ENCODE measurements at regions not wholly inside any gene's neighbourhood (a gene's known extent, or its start where the extent isn't known, plus 50 kb on each side); places are given as distances from the start of the nearest gene placed in this dataset.
A peak's percentile ranks its signal among the peaks of the same experiment; 100 is the strongest.
"Not testable (repeated sequence)": the region's sequence is repeated elsewhere in the genome, so short reads cannot be mapped to it uniquely, and the experiment has no call there.

DNA sequence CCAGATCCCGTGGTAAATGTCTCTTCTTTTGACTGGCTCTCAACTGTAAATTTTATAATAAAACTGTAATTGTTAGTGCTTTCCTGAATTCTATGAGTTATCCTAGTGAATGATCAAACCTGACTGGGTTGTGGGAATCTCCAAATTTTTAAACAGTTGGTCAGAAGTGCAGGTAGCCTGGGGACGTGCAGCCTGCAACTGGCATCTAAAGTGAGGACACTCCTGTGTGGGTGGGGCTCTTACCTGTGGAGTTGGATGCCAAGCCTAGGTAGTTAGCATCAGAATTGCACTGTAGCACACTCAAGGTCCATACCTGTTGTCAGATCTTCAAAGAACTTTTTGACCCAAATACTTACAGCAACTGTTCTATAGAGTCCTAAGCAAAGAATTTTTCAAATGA lies 207.1 kb upstream of the NBEA start:
- DNase-seq, result no peak

DNA sequence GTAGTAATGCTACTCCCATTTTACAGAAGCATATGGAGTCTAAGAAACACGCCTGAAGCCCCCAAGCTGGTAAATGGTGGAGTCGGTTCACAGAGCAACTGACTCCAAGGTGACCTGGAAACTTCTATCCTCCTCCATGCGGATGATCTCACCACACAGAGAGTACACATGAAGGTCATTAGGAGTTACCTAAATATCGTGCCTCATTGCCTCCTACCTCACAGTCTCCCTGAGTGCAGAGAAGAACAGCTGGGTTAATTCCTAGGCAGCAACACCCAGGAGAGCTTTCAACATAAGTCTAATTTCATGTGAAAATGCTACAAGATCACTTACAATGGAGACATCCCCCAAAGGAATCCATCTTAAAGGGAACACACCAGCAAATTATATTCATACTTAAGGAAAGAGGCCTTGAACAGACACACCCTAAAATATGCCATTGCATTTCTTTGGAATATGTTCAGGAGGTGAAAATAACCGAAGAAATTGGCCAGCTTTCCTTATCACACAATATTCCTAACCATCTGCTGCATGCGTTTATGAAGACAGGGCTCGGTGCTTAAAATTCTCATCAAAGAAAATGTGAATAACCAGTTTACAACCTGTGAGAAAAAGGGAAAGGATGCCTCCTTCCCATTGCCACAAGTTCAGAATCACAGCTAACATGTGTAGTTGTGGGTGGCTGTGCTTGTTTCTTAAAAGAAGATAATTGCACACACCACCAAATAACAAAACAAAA lies 203.6 kb upstream of the NBEA start:
- DNase-seq, result no peak

DNA sequence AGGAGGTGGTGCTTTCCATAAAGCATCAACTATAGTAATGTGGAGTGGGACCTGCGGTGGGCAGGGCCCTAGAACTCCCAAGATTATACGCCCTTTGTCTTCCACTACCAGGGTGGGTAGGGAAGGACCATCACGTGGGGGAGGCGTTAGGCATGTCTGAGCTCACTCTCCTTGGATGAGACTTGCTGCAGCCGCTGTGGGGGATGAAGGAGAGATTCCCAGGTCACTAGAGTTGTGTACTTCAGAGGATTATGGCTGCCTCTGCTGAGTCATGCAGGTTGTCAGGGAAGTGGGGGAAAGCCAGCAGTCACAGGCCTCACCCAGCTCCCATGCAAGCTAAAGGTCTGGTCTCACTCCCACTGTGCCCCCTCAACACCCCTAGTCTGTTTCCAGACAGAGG lies 195.0 kb upstream of the NBEA start:
- DNase-seq, result not testable (repeated sequence)

DNA sequence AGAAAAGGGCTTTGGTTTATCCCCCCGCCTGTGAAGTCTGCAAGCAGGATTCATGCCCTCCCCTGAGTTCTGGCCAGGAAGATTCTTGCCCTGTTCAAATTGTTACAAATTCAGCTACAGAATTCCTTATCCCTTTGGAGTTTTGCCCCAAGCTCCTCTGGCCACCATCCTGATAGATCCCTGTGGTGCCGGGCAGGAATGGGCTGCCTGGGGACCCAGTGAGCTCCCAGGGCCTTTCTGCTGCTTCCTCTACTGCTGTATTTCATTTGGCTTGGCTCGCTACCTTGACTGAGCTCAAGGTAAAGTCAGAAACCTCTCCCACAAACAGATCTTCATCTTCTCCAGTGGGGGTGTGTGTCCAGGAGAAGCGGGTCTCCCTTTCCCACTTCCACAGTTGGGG lies 194.6 kb upstream of the NBEA start:
- DNase-seq, result no peak

DNA sequence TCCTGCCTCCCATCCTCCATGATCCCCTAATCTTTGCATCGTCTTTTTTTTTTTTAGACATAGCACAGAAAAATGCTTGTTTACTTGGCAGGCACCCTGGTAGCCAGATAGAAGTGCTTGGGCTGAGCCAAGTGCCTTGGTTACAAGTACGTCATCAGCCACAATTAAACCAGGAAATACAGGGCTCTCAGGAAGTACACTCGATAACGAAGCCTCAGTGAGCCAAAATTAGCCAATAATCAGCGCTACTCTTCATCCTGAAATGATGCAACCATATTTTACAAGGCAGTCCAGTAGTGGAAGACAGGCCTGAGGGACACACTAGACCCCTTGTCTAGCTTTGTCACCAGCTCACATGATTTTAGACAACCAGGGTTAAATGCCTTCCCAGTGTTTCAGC lies 194.0 kb upstream of the NBEA start:
- DNase-seq, result no peak

DNA sequence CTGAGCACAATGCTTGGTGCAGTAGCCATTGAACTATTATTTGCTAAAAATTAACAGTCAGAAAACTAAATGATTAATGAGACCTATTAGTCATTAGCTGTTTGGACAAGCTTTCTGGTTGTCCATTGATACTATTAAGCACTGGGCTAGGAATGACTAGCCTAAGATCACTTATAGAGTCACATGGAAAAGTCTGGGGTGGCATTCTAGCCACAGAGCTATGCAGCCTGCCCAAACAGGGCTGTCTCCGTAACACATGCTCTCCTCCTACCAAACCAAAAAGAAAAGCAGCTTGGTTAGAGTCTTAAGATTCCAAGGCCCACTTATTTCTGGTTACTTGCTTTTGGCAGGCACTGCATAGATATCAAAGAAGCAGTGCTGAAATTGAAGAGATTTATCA lies 193.5 kb upstream of the NBEA start:
- peak; percentile 29 for DNase-seq

DNA sequence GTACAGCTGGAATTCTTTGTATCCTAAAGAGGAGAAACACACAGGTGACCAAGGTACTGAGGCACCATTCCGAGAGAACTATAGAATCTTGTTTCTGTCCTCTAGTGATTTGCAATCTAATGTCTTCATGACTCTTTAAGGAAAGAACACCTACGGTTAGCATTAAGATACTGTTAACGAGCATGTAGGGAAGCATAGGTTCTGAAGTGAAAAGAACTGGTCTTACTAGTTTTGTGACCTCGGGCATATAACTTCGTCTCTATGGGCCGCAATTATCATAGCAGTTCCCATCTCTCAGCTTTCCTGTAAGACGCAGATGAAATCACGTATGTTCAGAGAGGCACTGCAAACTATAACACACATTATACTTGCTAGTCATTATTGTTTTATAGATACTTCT lies 193.0 kb upstream of the NBEA start:
- DNase-seq, result no peak

DNA sequence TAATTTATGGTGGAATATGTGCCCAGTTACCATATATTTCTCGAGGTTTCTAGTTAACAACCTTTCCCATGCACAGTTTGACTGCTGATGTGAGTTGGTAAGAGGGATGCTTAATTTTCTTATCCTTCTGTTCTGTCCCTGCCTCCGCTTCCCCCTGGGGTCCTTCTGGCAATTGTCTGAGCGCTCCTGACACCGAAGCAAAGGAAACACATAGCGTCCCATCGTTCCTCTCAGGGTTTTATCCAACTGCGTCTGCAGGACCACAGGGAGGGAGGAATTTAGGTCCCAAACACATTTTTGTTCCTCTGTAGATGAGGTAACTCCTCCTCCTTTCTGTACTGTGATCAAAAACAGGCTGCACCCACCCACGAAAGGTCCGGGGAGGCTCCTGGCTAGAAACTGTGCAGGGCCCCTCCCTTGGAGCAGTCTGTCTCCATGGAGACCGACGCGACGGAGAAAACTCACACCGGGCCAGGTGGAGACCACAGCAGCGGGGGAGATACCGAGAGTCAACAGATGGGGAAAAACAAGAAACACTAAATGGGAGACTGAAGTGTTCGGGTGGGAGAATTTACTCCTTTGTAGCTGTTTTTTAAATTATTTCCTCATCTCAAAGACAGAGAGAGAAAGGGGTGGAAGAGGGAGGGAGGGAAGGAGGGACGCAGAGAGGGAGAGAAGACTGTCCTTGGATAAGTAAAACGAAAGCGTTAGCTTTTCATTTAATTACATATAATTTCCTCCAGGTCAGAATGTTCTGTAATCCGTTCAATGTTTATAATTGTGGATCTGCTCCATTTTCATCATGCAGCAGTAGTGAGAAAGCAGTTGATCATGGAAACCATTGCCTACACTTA lies 191.8 kb upstream of the NBEA start:
- DNase-seq, result peak; percentile 54

DNA sequence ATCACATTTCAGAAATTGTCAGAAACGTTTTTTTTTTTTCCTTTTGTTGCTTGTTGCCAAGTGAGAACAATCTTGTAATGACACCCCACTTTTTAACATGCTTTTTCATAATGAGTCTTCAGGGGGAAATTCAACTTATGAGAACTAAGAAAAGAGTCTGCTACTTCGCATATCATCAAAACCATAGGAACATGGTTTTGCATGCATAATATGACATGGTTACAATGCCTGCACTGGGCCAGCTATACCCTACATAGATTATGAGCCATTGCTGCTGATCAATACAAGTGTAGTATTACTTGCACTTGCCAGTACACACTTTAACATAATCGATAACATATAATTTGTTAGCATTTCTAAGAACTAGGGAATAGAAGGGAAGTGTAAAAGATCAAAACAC lies 191.0 kb upstream of the NBEA start:
- DNase-seq, result no peak

DNA sequence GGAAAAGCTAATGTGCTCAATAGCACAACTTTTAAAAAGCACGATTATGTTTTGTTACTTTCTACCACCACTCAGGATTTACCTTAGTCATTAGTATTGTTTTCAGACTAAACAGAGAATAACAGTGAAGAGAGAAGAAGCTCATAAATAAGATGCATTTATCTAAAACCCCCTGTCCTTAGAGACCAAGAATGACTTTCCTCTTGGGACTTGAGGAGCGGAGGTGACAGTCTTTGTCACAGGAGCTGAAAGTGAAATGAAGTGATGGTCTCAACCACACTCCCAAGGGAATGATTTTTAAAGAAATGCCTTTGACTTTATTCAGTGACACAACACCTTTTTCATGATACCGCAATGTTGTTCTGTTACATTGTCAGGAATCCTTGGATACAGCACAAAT lies 190.6 kb upstream of the NBEA start:
- no peak for DNase-seq

DNA sequence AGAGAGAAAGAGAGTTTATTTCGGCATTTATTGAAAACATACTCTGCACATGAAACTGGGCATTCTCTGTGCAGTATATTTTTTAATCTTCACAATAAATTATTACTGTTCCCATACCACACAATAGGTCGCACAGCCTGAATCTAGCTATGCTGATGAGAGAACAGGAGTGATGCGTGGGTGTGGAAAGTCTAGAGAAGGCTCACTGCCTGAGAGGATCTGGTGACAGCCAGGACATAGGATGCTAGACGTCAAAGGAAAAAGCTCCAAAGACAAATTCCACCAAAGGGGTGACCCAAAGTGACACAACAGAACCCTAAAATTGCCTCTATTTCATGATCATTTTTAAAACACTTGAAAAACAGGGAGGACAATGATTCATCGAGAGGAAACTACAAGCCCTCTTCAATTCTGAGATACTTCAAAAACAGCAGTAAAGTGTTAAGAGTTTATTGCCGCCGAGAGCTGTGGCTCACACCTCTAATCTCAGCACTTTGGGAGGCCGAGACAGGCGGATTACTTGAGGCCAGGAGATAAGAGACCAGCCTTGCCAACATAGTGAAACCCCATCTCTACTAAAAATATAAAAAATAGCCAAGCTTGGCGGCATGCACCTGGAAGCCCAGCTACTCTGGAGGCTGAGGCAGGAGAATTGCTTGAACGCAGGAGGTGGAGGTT lies 189.6 kb upstream of the NBEA start:
- DNase-seq, result no peak

DNA sequence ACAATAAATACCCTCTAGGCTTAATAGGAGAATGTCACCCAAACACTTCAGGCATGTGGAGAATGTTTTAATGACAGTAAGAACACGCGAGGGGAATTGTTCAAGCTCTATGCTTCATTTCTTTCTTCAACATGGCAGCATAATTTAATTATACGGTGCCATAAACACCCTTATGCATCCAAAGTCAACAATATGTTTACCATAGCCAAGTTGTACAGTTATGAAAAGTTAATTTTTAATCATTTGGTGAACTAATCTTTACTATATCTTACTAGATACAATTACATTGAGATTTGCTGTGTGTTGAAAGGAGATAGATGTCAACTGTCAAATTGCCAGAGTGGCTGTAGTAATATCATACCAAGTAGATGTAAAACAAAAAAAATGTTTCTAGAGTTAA lies 185.9 kb upstream of the NBEA start:
- no peak for DNase-seq

DNA sequence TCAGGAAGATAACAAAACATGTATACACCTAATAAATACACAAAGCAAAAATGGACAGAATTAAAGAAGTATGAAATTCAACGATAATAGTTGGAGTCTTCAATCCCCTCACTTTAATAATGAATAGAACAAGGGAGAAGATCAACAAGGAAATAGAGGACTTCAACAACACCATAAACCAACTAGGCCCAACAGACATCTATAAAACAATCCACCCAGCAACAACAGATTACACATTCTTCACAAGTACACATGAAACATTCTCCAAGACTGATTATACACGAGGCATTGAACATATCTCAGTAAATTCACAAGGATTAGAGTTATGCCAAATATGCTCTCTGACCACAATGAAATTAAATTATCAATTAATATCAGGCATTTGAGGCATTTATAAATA lies 185.5 kb upstream of the NBEA start:
- no peak for DNase-seq

DNA sequence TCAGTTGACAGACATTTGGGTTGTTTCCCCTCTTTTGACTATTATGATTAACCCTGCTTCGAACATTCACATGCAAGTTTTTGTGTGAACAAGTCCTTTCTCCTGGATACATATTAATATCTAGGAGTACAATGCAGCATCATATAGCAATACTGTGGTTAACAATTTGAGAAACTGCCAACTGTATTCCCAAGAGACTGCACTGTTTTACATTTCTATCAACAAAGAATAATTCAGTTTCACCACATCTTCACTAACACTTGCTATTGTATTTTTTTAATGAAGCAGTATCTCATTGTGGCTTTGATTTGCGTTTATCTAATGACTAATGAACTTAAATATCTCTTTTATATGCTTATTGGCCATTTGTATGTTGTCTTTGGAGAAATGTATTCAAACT lies 184.6 kb upstream of the NBEA start:
- DNase-seq, result no peak

DNA sequence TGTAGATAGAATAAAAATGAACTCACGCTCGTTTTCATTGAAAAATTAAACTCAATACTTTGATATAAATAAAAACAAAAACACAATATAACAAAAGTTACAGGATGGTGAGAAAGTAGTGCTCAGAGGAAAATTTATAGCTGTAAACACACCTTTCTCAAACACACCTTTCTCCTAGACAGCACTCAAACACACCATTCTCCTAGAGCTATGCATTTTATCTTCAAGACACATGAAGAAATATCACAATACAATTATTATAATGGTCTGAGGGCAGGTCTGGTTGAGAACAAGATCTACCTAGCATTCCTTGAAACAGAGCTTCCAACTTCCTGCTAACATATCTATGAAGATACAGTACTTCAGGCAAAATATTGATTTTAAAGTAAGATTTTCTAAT lies 183.4 kb upstream of the NBEA start:
- no peak for DNase-seq

DNA sequence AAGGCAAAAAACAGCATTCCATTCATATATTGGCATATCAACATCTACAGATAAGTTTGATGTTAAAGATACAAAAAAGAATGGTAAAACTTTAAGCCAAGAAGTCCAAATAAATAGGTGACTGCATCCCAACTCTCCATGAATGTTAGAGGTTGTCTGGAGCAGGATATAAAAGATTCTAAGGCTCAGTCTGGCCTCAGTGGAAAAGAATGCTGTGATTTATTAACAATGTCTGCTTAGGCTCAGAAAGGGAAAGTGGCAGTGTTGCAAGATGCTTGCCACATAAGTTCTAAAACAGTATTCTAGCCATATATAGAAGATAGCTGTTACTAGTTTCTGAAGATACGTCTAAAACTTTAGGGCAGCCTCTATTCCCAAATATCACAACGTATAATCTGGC lies 179.8 kb upstream of the NBEA start:
- DNase-seq, result no peak

DNA sequence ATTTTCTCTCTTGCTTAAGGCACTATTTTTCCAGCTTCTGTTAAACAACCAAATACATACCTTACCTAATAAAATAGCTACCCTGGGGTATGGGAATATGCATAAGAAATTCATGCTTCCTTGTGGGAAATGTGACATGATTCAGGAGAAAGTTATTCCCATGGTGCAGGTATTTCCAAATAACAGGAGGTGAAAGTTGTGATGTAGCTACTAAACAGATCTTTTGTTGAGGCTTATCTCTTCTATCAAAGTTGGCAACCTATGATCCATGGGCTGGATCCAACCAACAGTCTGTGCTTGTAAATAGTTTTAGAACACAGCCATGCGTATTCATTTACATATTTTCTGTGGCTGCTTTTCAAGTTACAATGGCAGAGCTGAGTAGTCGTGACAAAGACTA lies 177.8 kb upstream of the NBEA start:
- no peak for DNase-seq

DNA sequence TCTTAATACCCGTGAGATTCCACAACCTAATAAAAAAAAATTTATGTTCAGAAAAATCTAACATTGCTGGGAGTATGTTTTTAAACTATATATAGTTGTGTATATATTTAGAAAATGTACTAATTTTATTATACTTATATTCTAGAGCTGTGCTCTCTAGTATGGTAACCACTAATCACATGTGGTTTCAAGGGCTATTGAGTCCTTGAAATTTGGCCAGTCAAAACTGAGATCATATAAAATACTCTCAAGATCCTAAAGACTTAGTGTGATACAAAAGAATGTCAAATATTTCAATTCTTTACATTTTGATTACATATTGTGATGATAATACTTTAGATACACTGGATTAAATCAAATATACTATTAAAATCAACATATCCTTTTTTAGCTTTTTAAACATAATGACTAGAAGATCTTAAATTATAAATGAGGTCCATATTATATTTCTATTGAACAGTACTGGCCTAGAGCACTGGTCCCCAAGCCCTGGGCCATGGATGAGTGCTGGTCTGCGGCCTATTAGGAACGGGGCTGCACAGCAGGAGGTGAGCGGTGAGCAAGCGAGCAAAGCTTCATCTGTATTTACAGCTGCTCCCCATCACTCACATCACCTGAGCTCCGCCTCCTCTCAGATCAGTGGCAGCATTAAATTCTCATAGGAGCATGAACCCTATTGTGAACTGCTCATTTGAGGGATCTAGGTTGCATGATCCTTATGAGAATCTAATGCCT lies 176.5 kb upstream of the NBEA start:
- no peak for DNase-seq

DNA sequence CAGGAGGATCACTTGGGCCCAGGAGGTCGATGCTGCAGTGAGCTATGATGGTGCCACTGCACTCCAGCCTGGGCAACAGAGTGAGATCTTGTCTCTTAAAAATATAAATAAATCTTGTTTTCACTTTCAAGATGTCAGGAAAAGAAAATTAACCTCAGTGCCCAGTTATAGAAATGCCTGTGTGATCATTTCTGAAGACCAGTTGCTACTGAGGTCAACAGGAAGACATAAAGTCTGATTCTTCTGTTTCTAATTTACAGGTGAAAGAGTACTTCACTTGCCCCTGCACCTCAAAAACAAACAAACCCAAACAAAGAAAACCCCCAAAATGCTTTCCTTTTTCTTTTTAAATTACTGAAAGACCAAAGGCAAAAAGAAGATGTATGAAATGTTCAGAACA lies 174.3 kb upstream of the NBEA start:
- no peak for DNase-seq

DNA sequence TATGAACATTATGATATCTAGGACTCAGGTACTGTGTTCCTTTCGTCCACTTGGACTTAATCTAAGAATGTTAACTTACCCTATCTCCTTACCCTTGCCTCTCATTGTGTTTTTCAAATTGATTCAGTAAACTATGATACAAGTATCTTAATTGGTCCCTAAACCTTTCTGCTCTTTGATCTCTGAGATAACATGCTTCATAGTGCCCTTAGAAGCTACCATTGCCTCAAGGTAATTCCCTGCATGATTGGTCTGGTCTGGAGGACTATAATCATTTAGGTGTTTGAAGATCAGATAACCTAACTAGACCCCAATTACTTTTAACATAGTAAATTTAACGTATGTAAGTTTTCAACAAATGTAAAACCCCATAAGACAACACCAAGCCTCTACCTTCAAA lies 169.9 kb upstream of the NBEA start:
- DNase-seq, result no peak

DNA sequence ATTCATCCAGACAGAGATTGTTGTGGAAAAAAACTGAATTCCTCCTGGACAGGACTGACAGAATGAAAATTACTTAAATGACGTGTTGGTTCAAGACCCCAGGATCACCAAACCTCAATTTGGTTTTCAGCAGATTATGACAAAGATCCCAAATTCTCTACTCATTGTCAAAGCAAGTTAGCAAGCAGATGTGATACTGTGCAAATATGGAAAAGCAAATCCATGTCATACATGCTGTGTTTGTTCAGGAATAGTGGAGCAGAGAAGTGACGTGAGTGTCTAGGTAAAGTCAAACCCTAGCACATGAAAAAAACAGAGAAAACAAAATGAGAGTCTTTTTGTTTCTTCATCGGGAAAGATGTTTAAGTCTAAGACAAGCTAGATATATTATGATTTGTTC lies 169.2 kb upstream of the NBEA start:
- DNase-seq, result no peak

DNA sequence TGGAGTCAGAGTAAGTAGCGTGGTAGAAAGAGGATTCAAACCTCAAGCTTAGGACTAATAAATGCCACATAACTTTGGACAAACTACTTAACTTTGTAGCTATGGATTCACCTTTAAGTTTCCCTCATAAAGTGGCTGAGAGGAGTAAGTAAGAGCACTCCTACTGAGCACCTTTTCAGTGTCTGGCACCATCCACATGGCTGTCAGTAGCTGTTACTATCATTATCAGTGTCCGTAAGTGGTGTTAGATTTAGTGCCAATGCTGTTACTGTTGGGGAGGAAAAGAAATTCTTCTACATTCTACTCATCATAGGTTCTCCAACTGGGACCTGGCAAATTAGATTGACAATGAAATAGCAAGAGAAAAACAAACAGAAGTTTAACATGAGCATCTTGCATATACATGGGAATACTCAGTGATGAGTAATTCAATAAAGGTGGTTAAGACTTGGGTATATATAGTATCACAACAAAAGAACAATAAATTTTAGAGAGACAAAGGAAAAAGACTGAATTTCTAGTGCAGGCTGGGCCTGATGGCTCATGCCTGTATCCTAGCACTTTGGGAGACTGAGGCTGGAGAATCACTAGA lies 165.6 kb upstream of the NBEA start:
- no peak for DNase-seq
